Tibial nerve (tissue), 4 donors: ENCODE measurements at regions not wholly inside any gene's neighbourhood (a gene's known extent, or its start where the extent isn't known, plus 50 kb on each side); places are given as distances from the start of the nearest gene placed in this dataset.
"Not testable (repeated sequence)": the region's sequence is repeated elsewhere in the genome, so short reads cannot be mapped to it uniquely, and the experiment has no call there.

Experiments
- DNase-seq, 2 donors: peaks; one replicate each; pipeline ENCODE4 v3.0.0-alpha.2; 2019; ENCODE audit warnings: low spot score in 2 of 2
- H3K27ac ChIP-seq, 4 donors: fragments of 200-600 bp; sonication (generic) in 3 of 4; one replicate each; pipeline ENCODE4 v1.5.1; 2017 to 2019; ENCODE audit warnings: mild to moderate bottlenecking in 1 of 4
- H3K27me3 ChIP-seq, 2 donors: fragments of 200-600 bp; sonication (generic) in 1 of 2; one replicate each; pipeline versions ENCODE4 v1.5.1 to v1.6.0; 2017 to 2019
- H3K36me3 ChIP-seq, 3 donors: fragments of 200-600 bp; sonication (generic); one replicate each; pipeline ENCODE4 v1.5.1; 2018 to 2019
- H3K4me1 ChIP-seq, 4 donors: fragments of 200-600 bp; sonication (generic) in 3 of 4; one replicate each; pipeline ENCODE4 v1.5.1; 2017 to 2019
- H3K4me3 ChIP-seq, 4 donors: fragments of 200-600 bp; sonication (generic) in 3 of 4; one replicate each; pipeline ENCODE4 v1.5.1; 2017 to 2019; ENCODE audit warnings: mild to moderate bottlenecking in 1 of 4, moderate library complexity in 1 of 4
- H3K9me3 ChIP-seq, 4 donors: fragments of 200-600 bp; sonication (generic) in 3 of 4; one replicate each; pipeline ENCODE4 v1.5.1; 2017 to 2019
- EP300 ChIP-seq, 2 donors: sonication (generic); formaldehyde crosslinking; IDR thresholded peaks; one replicate each; pipeline ENCODE4 v1.6.1; 2017; ENCODE audit warnings: antibody characterized with exemption in 2 of 2, mild to moderate bottlenecking in 1 of 2
- POLR2A ChIP-seq, 2 donors: fragments of 450-650 bp; IDR thresholded peaks; one replicate each; pipeline ENCODE4 v1.6.1; 2017; ENCODE audit warnings: antibody characterized with exemption in 2 of 2, mild to moderate bottlenecking in 2 of 2, moderate library complexity in 2 of 2
- WGBS, 2 donors: methylation state at CpG; one replicate each; pipeline ENCODE4 v1.1.5; 2018; 5-methylcytosine and 5-hydroxymethylcytosine counted together
- TF ChIP-seq, protein P1 (sequence below), 5 experiments: fragments of 200-600 bp in 3 of 5; fragments of 450-650 bp in 2 of 5; sonication (generic) in 3 of 5; IDR thresholded peaks; one replicate each; pipeline ENCODE4 v1.5.1; 2016 to 2019; ENCODE audit warnings: antibody characterized with exemption in 5 of 5, mild to moderate bottlenecking in 3 of 5, moderate library complexity in 2 of 5

GRCh38 chr6:169918954-169919549 is 167.6 kb downstream of the ERMARD start:
- WGBS, 2 donors = 83 to 88% methylated on average over 26 of the region's 26 CpGs
- TF ChIP-seq POLR2A (IDR thresholded peaks at IDR 0.05) = no peak
- TF ChIP-seq EP300 (IDR thresholded peaks at IDR 0.05) = no peak
- TF ChIP-seq, protein P1, sequence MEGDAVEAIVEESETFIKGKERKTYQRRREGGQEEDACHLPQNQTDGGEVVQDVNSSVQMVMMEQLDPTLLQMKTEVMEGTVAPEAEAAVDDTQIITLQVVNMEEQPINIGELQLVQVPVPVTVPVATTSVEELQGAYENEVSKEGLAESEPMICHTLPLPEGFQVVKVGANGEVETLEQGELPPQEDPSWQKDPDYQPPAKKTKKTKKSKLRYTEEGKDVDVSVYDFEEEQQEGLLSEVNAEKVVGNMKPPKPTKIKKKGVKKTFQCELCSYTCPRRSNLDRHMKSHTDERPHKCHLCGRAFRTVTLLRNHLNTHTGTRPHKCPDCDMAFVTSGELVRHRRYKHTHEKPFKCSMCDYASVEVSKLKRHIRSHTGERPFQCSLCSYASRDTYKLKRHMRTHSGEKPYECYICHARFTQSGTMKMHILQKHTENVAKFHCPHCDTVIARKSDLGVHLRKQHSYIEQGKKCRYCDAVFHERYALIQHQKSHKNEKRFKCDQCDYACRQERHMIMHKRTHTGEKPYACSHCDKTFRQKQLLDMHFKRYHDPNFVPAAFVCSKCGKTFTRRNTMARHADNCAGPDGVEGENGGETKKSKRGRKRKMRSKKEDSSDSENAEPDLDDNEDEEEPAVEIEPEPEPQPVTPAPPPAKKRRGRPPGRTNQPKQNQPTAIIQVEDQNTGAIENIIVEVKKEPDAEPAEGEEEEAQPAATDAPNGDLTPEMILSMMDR (IDR thresholded peaks at IDR 0.05) = no peak
- H3K27me3 ChIP-seq = peaks cover 0 to 8% of the 10 kb centered on the region in 2 donors
- H3K27ac ChIP-seq = no peak overlapping the region
- H3K36me3 ChIP-seq = no peaks in the 10 kb centered on the region
- no peaks in the 10 kb centered on the region for H3K9me3 ChIP-seq
- no peak for DNase-seq
- H3K4me3 ChIP-seq = no peak overlapping the region
- no peaks in the 10 kb centered on the region for H3K4me1 ChIP-seq

DNA sequence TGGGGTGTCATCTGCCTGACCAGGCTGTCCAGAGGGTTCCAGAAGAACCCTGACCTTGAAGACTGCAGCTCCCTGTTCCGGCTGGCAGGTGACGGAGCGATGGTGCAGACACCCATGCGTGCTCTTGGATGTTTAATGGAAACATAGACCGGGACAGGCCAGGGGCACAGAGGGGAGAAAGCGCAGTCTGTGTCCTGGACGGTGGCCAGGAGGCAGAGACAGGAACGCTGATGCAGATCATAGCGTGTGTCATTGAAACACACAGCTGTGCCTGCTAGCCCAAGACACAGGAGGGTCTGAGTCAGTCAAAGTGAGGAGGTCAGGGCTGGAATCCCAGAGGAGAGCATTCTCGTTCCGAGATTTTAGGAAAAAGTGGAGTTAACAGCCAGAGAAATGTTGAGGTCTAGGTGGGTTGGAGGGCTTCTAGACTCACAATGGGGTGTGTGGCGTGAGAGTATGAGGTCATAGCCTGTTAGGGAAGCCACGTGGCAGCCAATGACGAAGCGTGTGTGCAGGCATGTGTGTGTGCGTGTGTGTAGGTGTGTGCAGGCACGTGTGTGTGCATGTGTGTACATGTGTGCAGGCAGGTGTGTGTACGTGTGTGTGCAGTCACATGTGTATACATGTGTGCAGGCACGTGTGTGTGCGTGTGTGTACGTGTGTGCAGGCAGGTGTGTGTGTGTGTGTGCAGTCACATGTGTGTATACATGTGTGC is 167.0 kb downstream of the ERMARD start:
- Histone ChIP-seq H3K9me3 (peaks cover 0 to 3% (median 0%) of the 10 kb centered on the region in 4 donors), H3K27me3 (peaks cover 0 to 8% of the 10 kb centered on the region in 2 donors), H3K4me3 (no peak overlapping the region), H3K27ac (no peak overlapping the region), H3K36me3 (no peaks in the 10 kb centered on the region), H3K4me1 (no peaks in the 10 kb centered on the region)
- 81 to 84% methylated on average over 21 of the region's 21 CpGs for WGBS, 2 donors
- TF ChIP-seq POLR2A (IDR thresholded peaks at IDR 0.05) = no peak
- TF ChIP-seq EP300 (IDR thresholded peaks at IDR 0.05) = no peak
- TF ChIP-seq, protein P1 (IDR thresholded peaks at IDR 0.05) = no peak
- DNase-seq = no peak

DNA sequence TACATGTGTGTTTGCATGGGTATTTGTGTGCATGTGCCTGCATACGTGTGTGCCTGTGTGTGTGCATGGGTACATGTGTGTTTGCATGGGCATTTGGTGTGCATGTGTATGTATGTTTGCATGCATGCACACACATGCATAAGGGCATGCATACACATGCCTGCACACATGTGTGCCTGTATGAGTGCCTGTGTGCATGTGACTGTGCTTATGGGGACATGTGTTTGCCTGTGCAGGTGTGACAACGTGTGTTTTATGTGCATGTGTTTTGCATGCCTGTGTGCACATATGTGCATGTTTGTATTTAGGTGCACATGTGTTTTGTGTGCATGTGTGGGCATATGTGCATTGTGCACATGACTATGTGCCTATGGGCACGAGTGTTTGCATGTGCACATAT is 165.7 kb downstream of the ERMARD start:
- Histone ChIP-seq H3K4me1 (no peaks in the 10 kb centered on the region), H3K27ac (no peak overlapping the region), H3K36me3 (no peaks in the 10 kb centered on the region), H3K4me3 (no peak overlapping the region), H3K9me3 (peaks cover 0 to 3% (median 0%) of the 10 kb centered on the region in 4 donors), H3K27me3 (peaks cover 0 to 8% of the 10 kb centered on the region in 2 donors)
- DNase-seq = no peak
- 84 to 93% methylated on average over 3 of the region's 3 CpGs for WGBS, 2 donors
- TF ChIP-seq, protein P1 (IDR thresholded peaks at IDR 0.05) = no peak
- TF ChIP-seq POLR2A (IDR thresholded peaks at IDR 0.05) = no peak
- TF ChIP-seq EP300 (IDR thresholded peaks at IDR 0.05) = no peak

DNA sequence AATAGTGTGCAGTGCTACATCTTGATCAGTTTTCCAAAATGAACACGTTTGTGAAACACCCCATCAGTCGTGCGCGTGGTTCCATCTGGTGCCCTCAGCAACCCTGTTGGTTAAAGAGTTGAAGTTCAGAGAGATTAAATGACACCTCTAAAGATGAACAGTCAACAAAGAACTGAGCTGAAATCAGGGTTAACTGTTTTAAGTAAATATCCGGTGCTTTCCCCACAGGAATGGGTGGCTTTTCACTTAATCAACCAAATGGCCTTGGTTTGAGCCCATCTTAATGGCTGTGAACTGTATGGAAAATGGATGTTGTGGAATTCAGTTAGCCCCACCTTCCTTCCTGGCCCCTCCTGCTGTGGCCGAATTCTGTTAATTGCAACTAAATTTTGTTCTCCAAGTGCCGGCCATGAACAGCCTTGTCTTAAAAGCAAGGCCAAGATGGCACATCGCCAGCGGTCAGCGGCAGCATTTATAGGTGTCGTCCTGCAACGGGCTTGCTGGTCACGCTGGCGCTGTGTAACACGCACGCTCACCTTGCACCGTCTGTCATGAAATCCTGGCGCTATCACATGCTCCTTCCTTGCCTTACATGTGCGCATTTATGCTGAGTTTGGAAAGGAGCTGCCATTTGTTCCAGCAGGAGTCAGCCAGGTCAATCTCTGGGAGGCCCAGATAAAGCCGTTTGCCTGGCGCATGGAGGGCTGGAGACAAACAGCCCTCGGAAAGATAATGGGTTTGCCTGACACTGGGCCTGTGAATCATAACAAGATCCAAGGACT is 164.5 kb downstream of the ERMARD start:
- Histone ChIP-seq H3K4me1 (no peaks in the 10 kb centered on the region), H3K9me3 (peaks cover 0 to 3% (median 0%) of the 10 kb centered on the region in 4 donors), H3K27me3 (no peaks in the 10 kb centered on the region), H3K36me3 (no peaks in the 10 kb centered on the region), H3K27ac (no peak overlapping the region), H3K4me3 (no peak overlapping the region)
- TF ChIP-seq, protein P1 (IDR thresholded peaks at IDR 0.05) = no peak
- TF ChIP-seq EP300 (IDR thresholded peaks at IDR 0.05) = peak in 1 of 2 donors; percentile 46
- WGBS, 2 donors = 74 to 83% methylated on average over 22 of the region's 22 CpGs
- DNase-seq = no peak

DNA sequence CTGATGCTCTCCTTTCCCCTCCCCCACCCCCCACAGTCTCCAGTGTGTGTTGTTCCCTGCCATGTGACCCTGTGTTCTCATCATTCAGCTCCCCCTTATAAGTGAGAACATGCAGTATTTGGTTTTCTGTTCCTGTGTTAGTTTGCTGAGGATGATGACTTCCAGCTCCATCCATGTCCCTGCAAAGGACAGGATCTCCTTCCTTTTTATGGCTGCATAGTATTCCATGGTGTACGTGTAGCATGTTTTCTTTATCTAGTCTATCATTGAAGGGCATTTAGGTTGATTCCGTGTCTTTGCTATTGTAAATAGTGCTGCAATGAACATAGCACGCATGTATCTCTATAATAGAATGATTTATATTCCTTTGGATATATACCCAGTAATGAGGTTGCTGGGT is 162.3 kb downstream of the ERMARD start:
- H3K4me3 ChIP-seq, H3K27me3 ChIP-seq, H3K27ac ChIP-seq, H3K36me3 ChIP-seq, DNase-seq, H3K9me3 ChIP-seq, H3K4me1 ChIP-seq: not testable (repeated sequence)
- WGBS, 2 donors = 91 to 96% methylated on average over 3 of the region's 3 CpGs
